ENCODE measurements at regions not wholly inside any gene's neighbourhood (a gene's known extent, or its start where the extent isn't known, plus 50 kb on each side); places are given as distances from the start of the nearest gene placed in this dataset.

GRCh38 chr2:8489751-8490150 lies 192.1 kb upstream of the ID2 start:
- Histone ChIP-seq H3K4me2 (ENCODE audit: unreplicated experiment) (no peak overlapping the region), H3F3A (ENCODE audit: insufficient read depth) (no peaks in the 10 kb centered on the region), H3K9me3 (ENCODE audit: low read depth) (no peaks in the 10 kb centered on the region), H3K9ac (no peak overlapping the region), H3K4me3 (no peak overlapping the region), H3K9me2 (ENCODE audit: insufficient read depth) (no peaks in the 10 kb centered on the region), H3K79me2 (ENCODE audit: insufficient read depth) (no peaks in the 10 kb centered on the region), H3K36me3 (ENCODE audit: low read depth) (no peaks in the 10 kb centered on the region), H3K27me3 (replicated peaks; ENCODE audit: insufficient read depth) (no peaks in the 10 kb centered on the region), H4K20me1 (ENCODE audit: insufficient read depth) (no peaks in the 10 kb centered on the region), H3K27ac (no peak overlapping the region), H3K4me1 (ENCODE audit: insufficient read depth) (no peaks in the 10 kb centered on the region), H2AFZ (no peak overlapping the region)
- WGBS, 2 experiments (ENCODE audit: low coverage in 1 of 2, low lambda C conversion rate in 2 of 2, missing lambda C conversion rate in 2 of 2), result 94 to 95% methylated on average over 8 of the region's 8 CpGs
- TF ChIP-seq EZH2phosphoT487 (IDR thresholded peaks at IDR 0.05; ENCODE audit: insufficient read depth, low read depth), result no peak
- TF ChIP-seq EZH2 (IDR thresholded peaks at IDR 0.05; ENCODE audit: insufficient read depth, poor library complexity, severe bottlenecking), result no peak
- DNase-seq, result no peak
- in situ Hi-C loops (cut with MboI), result no loop called here

DNA sequence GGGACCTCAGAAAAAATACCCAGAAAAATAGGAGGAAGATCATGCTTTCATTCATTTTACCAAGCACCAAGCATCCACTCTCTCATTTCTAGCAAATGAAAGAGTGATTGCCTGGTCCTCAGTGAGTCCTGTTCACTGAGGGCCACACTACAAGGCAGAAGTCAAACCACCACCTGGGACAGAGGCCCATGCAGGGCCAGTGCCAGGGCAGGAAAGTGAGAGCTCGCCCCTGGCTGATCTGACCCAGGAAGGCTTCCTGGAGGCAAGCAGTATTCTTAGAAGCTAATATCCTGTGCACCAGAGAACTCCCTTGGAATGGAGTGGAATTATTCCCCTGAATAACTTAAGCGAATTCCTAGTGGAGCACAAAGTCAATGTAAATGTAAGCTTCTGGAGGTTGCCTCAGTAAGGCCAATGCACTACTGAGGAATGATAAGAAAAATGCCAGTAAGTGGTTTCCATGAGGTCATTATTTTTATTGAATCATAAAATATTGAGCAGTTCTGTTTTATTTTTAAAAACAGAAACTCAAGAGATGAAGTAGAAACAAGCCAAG lies 191.6 kb upstream of the ID2 start:
- TF ChIP-seq EZH2 (IDR thresholded peaks at IDR 0.05; ENCODE audit: insufficient read depth, poor library complexity, severe bottlenecking), result no peak
- TF ChIP-seq EZH2phosphoT487 (IDR thresholded peaks at IDR 0.05; ENCODE audit: insufficient read depth, low read depth), result no peak
- H3K27me3 ChIP-seq (replicated peaks; ENCODE audit: insufficient read depth), result no peaks in the 10 kb centered on the region
- no peak overlapping the region for H3K4me3 ChIP-seq
- no peaks in the 10 kb centered on the region for H3K9me3 ChIP-seq (ENCODE audit: low read depth)
- no peaks in the 10 kb centered on the region for H3K79me2 ChIP-seq (ENCODE audit: insufficient read depth)
- H2AFZ ChIP-seq, result no peak overlapping the region
- H3K4me1 ChIP-seq (ENCODE audit: insufficient read depth), result no peaks in the 10 kb centered on the region
- H3K9me2 ChIP-seq (ENCODE audit: insufficient read depth), result no peaks in the 10 kb centered on the region
- DNase-seq, result no peak
- no peak overlapping the region for H3K27ac ChIP-seq
- H4K20me1 ChIP-seq (ENCODE audit: insufficient read depth), result no peaks in the 10 kb centered on the region
- no peak overlapping the region for H3K9ac ChIP-seq
- no peaks in the 10 kb centered on the region for H3F3A ChIP-seq (ENCODE audit: insufficient read depth)
- WGBS, 2 experiments (ENCODE audit: low coverage in 1 of 2, low lambda C conversion rate in 2 of 2, missing lambda C conversion rate in 2 of 2), result 94 to 96% methylated on average over 2 of the region's 2 CpGs
- H3K4me2 ChIP-seq (ENCODE audit: unreplicated experiment), result no peak overlapping the region
- in situ Hi-C loops (cut with MboI), result no loop called here
- H3K36me3 ChIP-seq (ENCODE audit: low read depth), result no peaks in the 10 kb centered on the region

DNA sequence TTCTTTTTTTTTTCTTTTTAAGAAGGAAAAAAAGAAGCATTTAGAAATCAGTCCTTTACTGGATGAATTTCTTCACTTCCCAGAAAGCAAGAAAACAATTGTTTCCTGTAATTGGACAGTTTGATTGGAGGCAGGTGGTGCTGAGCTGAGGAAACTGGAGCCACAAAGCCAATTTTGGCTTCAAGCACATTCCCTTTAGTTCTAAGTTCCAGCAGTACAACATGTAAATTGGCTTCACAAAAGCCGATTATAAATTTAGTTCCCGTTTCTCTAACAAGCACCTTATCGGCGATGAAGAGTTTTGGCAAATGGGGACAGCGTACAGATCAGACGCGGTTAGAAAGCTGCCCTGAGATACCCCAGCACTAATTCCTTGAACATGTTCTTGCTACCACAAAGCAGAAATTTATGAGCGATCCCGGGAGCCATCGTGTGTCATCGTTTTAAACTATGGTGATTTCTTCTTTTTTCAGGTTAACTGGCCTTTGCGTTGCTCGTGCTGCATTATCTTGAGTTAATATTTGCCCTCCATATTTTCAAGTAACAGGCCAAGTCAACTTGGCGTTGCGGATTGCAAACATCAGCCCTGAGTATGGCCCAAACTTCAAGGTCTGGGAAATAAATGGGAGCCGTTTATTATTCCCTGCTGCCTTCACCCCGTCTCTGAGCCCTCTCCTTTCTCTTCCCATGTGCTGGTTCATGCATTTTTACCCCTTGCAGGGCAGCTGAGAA lies 190.4 kb upstream of the ID2 start:
- peak; percentile 26 for DNase-seq
- TF ChIP-seq EZH2phosphoT487 (IDR thresholded peaks at IDR 0.05; ENCODE audit: insufficient read depth, low read depth) (no peak), EZH2 (IDR thresholded peaks at IDR 0.05; ENCODE audit: insufficient read depth, poor library complexity, severe bottlenecking) (no peak)
- H3K27ac ChIP-seq, result no peak overlapping the region
- H3F3A ChIP-seq (ENCODE audit: insufficient read depth), result no peaks in the 10 kb centered on the region
- peak overlapping the region; percentile 56 for H2AFZ ChIP-seq
- no peaks in the 10 kb centered on the region for H3K79me2 ChIP-seq (ENCODE audit: insufficient read depth)
- in situ Hi-C loops (cut with MboI), result no loop called here
- 16 to 17% methylated on average over 17 of the region's 17 CpGs for WGBS, 2 experiments (ENCODE audit: low coverage in 1 of 2, low lambda C conversion rate in 2 of 2, missing lambda C conversion rate in 2 of 2)
- H3K9me3 ChIP-seq (ENCODE audit: low read depth), result no peaks in the 10 kb centered on the region
- H4K20me1 ChIP-seq (ENCODE audit: insufficient read depth), result no peaks in the 10 kb centered on the region
- no peaks in the 10 kb centered on the region for H3K9me2 ChIP-seq (ENCODE audit: insufficient read depth)
- H3K27me3 ChIP-seq (replicated peaks; ENCODE audit: insufficient read depth), result no peaks in the 10 kb centered on the region
- no peaks in the 10 kb centered on the region for H3K4me1 ChIP-seq (ENCODE audit: insufficient read depth)
- H3K4me2 ChIP-seq (ENCODE audit: unreplicated experiment), result peak overlapping the region; percentile 54
- no peaks in the 10 kb centered on the region for H3K36me3 ChIP-seq (ENCODE audit: low read depth)
- H3K9ac ChIP-seq, result no peak overlapping the region
- H3K4me3 ChIP-seq, result peak overlapping the region; percentile 31

DNA sequence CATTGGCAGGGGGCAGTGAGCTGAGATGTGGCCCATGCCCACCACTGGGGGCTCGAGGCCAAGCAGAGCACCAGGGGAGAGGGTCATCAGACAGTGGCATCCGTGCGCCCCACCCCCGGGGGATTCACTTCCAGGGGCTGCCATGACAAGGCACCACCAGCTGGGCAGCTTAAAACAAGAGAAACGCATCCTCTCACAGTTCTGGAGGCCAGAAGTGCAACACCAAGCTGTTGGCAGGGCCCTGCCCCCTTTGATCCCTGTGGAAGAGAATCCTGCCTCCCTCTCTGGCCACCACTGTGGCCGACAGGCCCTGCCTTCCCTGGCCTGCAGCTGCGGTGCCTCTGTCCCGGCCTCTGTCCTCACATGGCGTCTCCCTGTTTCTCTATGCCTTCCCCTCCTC lies 187.7 kb upstream of the ID2 start:
- H3K27ac ChIP-seq, result no peak overlapping the region
- no peaks in the 10 kb centered on the region for H3K4me1 ChIP-seq (ENCODE audit: insufficient read depth)
- WGBS, 2 experiments (ENCODE audit: low coverage in 1 of 2, low lambda C conversion rate in 2 of 2, missing lambda C conversion rate in 2 of 2), result 87 to 99% methylated on average over 9 of the region's 9 CpGs
- in situ Hi-C loops (cut with MboI), result no loop called here
- H3K9ac ChIP-seq, result no peak overlapping the region
- no peaks in the 10 kb centered on the region for H3F3A ChIP-seq (ENCODE audit: insufficient read depth)
- DNase-seq, result no peak
- no peaks in the 10 kb centered on the region for H3K79me2 ChIP-seq (ENCODE audit: insufficient read depth)
- H3K9me2 ChIP-seq (ENCODE audit: insufficient read depth), result no peaks in the 10 kb centered on the region
- H3K27me3 ChIP-seq (replicated peaks; ENCODE audit: insufficient read depth), result no peaks in the 10 kb centered on the region
- no peak overlapping the region for H3K4me3 ChIP-seq
- H4K20me1 ChIP-seq (ENCODE audit: insufficient read depth), result no peaks in the 10 kb centered on the region
- TF ChIP-seq EZH2phosphoT487 (IDR thresholded peaks at IDR 0.05; ENCODE audit: insufficient read depth, low read depth) (no peak), EZH2 (IDR thresholded peaks at IDR 0.05; ENCODE audit: insufficient read depth, poor library complexity, severe bottlenecking) (no peak)
- H3K36me3 ChIP-seq (ENCODE audit: low read depth), result no peaks in the 10 kb centered on the region
- no peak overlapping the region for H3K4me2 ChIP-seq (ENCODE audit: unreplicated experiment)
- H3K9me3 ChIP-seq (ENCODE audit: low read depth), result no peaks in the 10 kb centered on the region
- no peak overlapping the region for H2AFZ ChIP-seq

Measured in GM23248 (cell line).